B cell (primary cell): ENCODE measurements at regions not wholly inside any gene's neighbourhood (a gene's known extent, or its start where the extent isn't known, plus 50 kb on each side); places are given as distances from the start of the nearest gene placed in this dataset.

ENCODE experiments used
- ATAC-seq: fragments of 200-7000 bp; cut with Tn5 transposase; one replicate; pipeline ENCODE4 v1.10.0; 2021; ENCODE audit warnings: low read depth, mild to moderate bottlenecking, moderate number of reproducible peaks, moderate library complexity
- CTCF ChIA-PET: fragments of 350-600 bp; sonication (Branson Sonifier 250); formaldehyde crosslinking; loops from one replicate; lab custom pipeline; 2021; ENCODE audit warnings: antibody characterized with exemption, inconsistent platforms; lab: Charles Lee
- POLR2A ChIA-PET: fragments of 350-600 bp; sonication (Branson Sonifier 250); formaldehyde crosslinking; loops from one replicate; lab custom pipeline; 2021; ENCODE audit warnings: antibody characterized with exemption; lab: Charles Lee
- DNase-seq: peaks from one replicate; pipeline ENCODE4 v3.0.0; 2013
- H2AFZ ChIP-seq: 2 replicates; pipeline ENCODE4 v1.6.1; 2012; ENCODE audit warnings: mild to moderate bottlenecking, low read depth, low read length; ENCODE audit not compliant: insufficient read depth, poor library complexity, severe bottlenecking
- H3K27ac ChIP-seq, 2 donors: 1 replicate in 1 of 2; 2 replicates in 1 of 2; pipeline ENCODE4 v1.5.1; 2012 to 2013; ENCODE audit warnings: low read length in 2 of 2, mild to moderate bottlenecking in 2 of 2, moderate library complexity in 1 of 2
- H3K27me3 ChIP-seq, 4 experiments: fragments of 200-600 bp in 1 of 4; sonication (generic) in 1 of 4; replicated peaks in 1 of 4; 1 replicate in 2 of 4; 2 replicates in 2 of 4; pipeline versions ENCODE4 v1.6.1 to v1.7.0; 2013 to 2016; ENCODE audit warnings: low read length in 3 of 4, mild to moderate bottlenecking in 2 of 4, mixed read lengths in 1 of 4, moderate library complexity in 1 of 4; ENCODE audit not compliant: insufficient read depth in 4 of 4, control insufficient read depth in 3 of 4; ENCODE audit errors: control extremely low read depth in 1 of 4
- H3K36me3 ChIP-seq, 2 experiments: replicated peaks in 1 of 2; 1 replicate in 1 of 2; 2 replicates in 1 of 2; pipeline versions ENCODE4 v1.6.1 to v1.7.1; 2013; ENCODE audit warnings: low read length in 1 of 2; ENCODE audit not compliant: insufficient read depth in 2 of 2, control insufficient read depth in 1 of 2; ENCODE audit errors: control extremely low read depth in 1 of 2, extremely low read depth in 1 of 2
- H3K4me1 ChIP-seq, 2 donors: fragments of 200-600 bp in 1 of 2; sonication (generic) in 1 of 2; 1 replicate in 1 of 2; 2 replicates in 1 of 2; pipeline versions ENCODE4 v1.5.1 to v1.6.1; 2013 to 2017; ENCODE audit warnings: low read length in 2 of 2; ENCODE audit not compliant: control insufficient read depth in 2 of 2, insufficient read depth in 2 of 2
- H3K4me2 ChIP-seq: replicated peaks from 2 replicates; pipeline ENCODE3; 2012; ENCODE audit warnings: mild to moderate bottlenecking, low read depth, low read length; ENCODE audit not compliant: poor library complexity, severe bottlenecking
- H3K4me3 ChIP-seq, 5 experiments: fragments of 200-600 bp in 1 of 5; sonication (generic) in 1 of 5; 1 replicate in 3 of 5; 2 replicates in 2 of 5; pipeline versions ENCODE4 v1.5.1 to v1.7.0; 2011 to 2016; ENCODE audit warnings: low read length in 4 of 5, mild to moderate bottlenecking in 4 of 5, low read depth in 2 of 5, control low read depth in 1 of 5, moderate library complexity in 1 of 5; ENCODE audit not compliant: insufficient read depth in 1 of 5; ENCODE audit errors: control extremely low read depth in 1 of 5, extremely low read depth in 1 of 5
- H3K79me2 ChIP-seq: fragments of 200-600 bp; sonication (generic); one replicate; pipeline ENCODE4 v1.6.0; 2016; ENCODE audit warnings: low read length; ENCODE audit not compliant: control insufficient read depth, insufficient read depth
- H3K9ac ChIP-seq: fragments of 200-600 bp; sonication (generic); 2 replicates; pipeline ENCODE4 v1.6.1; 2017; ENCODE audit warnings: mild to moderate bottlenecking, low read length, moderate library complexity
- H3K9me3 ChIP-seq, 3 donors: one replicate each; pipeline versions ENCODE4 v1.6.1 to v1.7.1; 2013; ENCODE audit warnings: low read length in 2 of 3; ENCODE audit not compliant: control insufficient read depth in 2 of 3, insufficient read depth in 1 of 3; ENCODE audit errors: control extremely low read depth in 1 of 3
- H4K20me1 ChIP-seq: 2 replicates; pipeline ENCODE4 v1.6.0; 2012; ENCODE audit warnings: mild to moderate bottlenecking, low read length; ENCODE audit not compliant: insufficient read depth, control insufficient read depth, poor library complexity, severe bottlenecking
- H3K27ac Mint-ChIP-seq: one replicate; pipeline ENCODE4 v1.8.0; 2021; ENCODE audit warnings: mixed read lengths
- H3K27me3 Mint-ChIP-seq: one replicate; pipeline ENCODE4 v1.8.0; 2021; ENCODE audit warnings: mixed read lengths
- H3K4me1 Mint-ChIP-seq: one replicate; pipeline ENCODE4 v1.8.0; 2021; ENCODE audit warnings: mixed read lengths
- H3K4me3 Mint-ChIP-seq: one replicate; pipeline ENCODE4 v1.8.0; 2021; ENCODE audit warnings: mixed read lengths
- H3K9me3 Mint-ChIP-seq: one replicate; pipeline ENCODE4 v1.8.0; 2022; ENCODE audit warnings: mixed read lengths; ENCODE audit not compliant: insufficient read depth
- EZH2 ChIP-seq: IDR thresholded peaks from 2 replicates; pipeline ENCODE4 v1.6.1; 2012; ENCODE audit warnings: borderline replicate concordance, low read depth, mild to moderate bottlenecking, moderate library complexity, low read length; ENCODE audit not compliant: insufficient read depth, poor library complexity, severe bottlenecking
- WGBS: methylation state at CpG from one replicate; pipeline ENCODE4 v1.1.5; 2013; ENCODE audit warnings: missing lambda C conversion rate; ENCODE audit not compliant: insufficient coverage; 5-methylcytosine and 5-hydroxymethylcytosine counted together
- intact Hi-C: fragments of 100-400 bp; cut with micrococcal nuclease; formaldehyde crosslinking; loops from one replicate; pipeline ENCODE4 v1.10.0; 2022
- TF ChIP-seq, protein P1 (sequence below): fragments of 200-600 bp; IDR thresholded peaks from one replicate; pipeline ENCODE4 v1.8.0; 2022; ENCODE audit warnings: antibody characterized with exemption, mild to moderate bottlenecking

GRCh38 chr6:1037430-1038202 is 274.3 kb upstream of the FOXQ1 start:
- no peak overlapping the region for H3K27ac Mint-ChIP-seq
- Histone ChIP-seq H3K4me1 (no peaks in the 10 kb centered on the region), H3K27me3 (no peaks in the 10 kb centered on the region), H3K79me2 (no peaks in the 10 kb centered on the region), H3K9ac (no peak overlapping the region), H4K20me1 (no peaks in the 10 kb centered on the region), H2AFZ (no peak overlapping the region), H3K9me3 (peaks cover 0 to 3% (median 0%) of the 10 kb centered on the region in 3 donors), H3K27ac (no peak overlapping the region), H3K4me2 (no peak overlapping the region), H3K36me3 (no peaks in the 10 kb centered on the region), H3K4me3 (no peak overlapping the region)
- no peak overlapping the region for H3K4me3 Mint-ChIP-seq
- ATAC-seq (no peak), DNase-seq (no peak)
- ChIA-PET POLR2A (no interaction called here), CTCF (no interaction called here)
- TF ChIP-seq, protein P1, sequence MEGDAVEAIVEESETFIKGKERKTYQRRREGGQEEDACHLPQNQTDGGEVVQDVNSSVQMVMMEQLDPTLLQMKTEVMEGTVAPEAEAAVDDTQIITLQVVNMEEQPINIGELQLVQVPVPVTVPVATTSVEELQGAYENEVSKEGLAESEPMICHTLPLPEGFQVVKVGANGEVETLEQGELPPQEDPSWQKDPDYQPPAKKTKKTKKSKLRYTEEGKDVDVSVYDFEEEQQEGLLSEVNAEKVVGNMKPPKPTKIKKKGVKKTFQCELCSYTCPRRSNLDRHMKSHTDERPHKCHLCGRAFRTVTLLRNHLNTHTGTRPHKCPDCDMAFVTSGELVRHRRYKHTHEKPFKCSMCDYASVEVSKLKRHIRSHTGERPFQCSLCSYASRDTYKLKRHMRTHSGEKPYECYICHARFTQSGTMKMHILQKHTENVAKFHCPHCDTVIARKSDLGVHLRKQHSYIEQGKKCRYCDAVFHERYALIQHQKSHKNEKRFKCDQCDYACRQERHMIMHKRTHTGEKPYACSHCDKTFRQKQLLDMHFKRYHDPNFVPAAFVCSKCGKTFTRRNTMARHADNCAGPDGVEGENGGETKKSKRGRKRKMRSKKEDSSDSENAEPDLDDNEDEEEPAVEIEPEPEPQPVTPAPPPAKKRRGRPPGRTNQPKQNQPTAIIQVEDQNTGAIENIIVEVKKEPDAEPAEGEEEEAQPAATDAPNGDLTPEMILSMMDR: no peak
- no peak for TF ChIP-seq EZH2
- no peaks in the 10 kb centered on the region for H3K9me3 Mint-ChIP-seq
- intact Hi-C loops: no loop called here
- WGBS: 92% methylated on average over 10 of the region's 10 CpGs
- H3K4me1 Mint-ChIP-seq: no peaks in the 10 kb centered on the region
- peaks cover 16% of the 10 kb centered on the region for H3K27me3 Mint-ChIP-seq

GRCh38 chr6:1035401-1035800 is 276.5 kb upstream of the FOXQ1 start:
- Mint-ChIP-seq H3K27me3 (peaks cover 4% of the 10 kb centered on the region), H3K27ac (no peak overlapping the region), H3K9me3 (no peaks in the 10 kb centered on the region), H3K4me3 (no peak overlapping the region), H3K4me1 (no peaks in the 10 kb centered on the region)
- Histone ChIP-seq H2AFZ (no peak overlapping the region), H3K9me3 (peaks cover 0 to 3% (median 0%) of the 10 kb centered on the region in 3 donors), H3K9ac (no peak overlapping the region), H3K79me2 (no peaks in the 10 kb centered on the region), H3K36me3 (no peaks in the 10 kb centered on the region), H3K4me3 (no peak overlapping the region), H4K20me1 (no peaks in the 10 kb centered on the region), H3K27ac (no peak overlapping the region), H3K27me3 (no peaks in the 10 kb centered on the region), H3K4me1 (no peaks in the 10 kb centered on the region), H3K4me2 (no peak overlapping the region)
- DNase-seq (no peak), ATAC-seq (no peak)
- ChIA-PET CTCF (no interaction called here), POLR2A (no interaction called here)
- TF ChIP-seq, protein P1: no peak
- no peak for TF ChIP-seq EZH2
- intact Hi-C loops: no loop called here
- 82% methylated on average over 11 of the region's 11 CpGs for WGBS
